Adrenal gland (tissue), 9 donors: ENCODE measurements at regions not wholly inside any gene's neighbourhood (a gene's known extent, or its start where the extent isn't known, plus 50 kb on each side); places are given as distances from the start of the nearest gene placed in this dataset.

Experiments used
- DNase-seq, 7 donors: peaks; one replicate each; pipeline ENCODE4 v3.0.0-alpha.2; 2019 to 2020
- H3K27ac ChIP-seq, 5 donors: fragments of 200-600 bp; sonication (generic) in 4 of 5; 1 replicate in 3 of 5; 2 replicates in 2 of 5; pipeline versions ENCODE4 v1.5.1 to v1.8.0; 2016 to 2020; ENCODE audit warnings: mild to moderate bottlenecking in 1 of 5
- H3K27me3 ChIP-seq: fragments of 200-600 bp; 2 replicates; pipeline ENCODE4 v1.8.0; 2021
- H3K36me3 ChIP-seq, 2 donors: fragments of 200-600 bp; replicated peaks in 1 of 2; 1 replicate in 1 of 2; 2 replicates in 1 of 2; pipeline versions ENCODE4 v1.5.1 to v1.8.0; 2018 to 2022
- H3K4me1 ChIP-seq, 2 donors: fragments of 200-600 bp; replicated peaks in 1 of 2; 1 replicate in 1 of 2; 2 replicates in 1 of 2; pipeline versions ENCODE4 v1.5.1 to v1.8.0; 2018 to 2021
- H3K4me3 ChIP-seq, 4 donors: fragments of 200-600 bp; sonication (generic) in 3 of 4; one replicate each; pipeline ENCODE4 v1.5.1; 2016 to 2018
- H3K9me3 ChIP-seq, 3 donors: fragments of 200-600 bp; sonication (generic) in 1 of 3; replicated peaks in 1 of 3; 1 replicate in 2 of 3; 2 replicates in 1 of 3; pipeline versions ENCODE4 v1.5.1 to v1.8.0; 2016 to 2021
- CTCF ChIP-seq, 6 experiments: fragments of 450-650 bp in 4 of 6; fragments of 200-600 bp in 2 of 6; sonication (generic) in 1 of 6; IDR thresholded peaks; 1 replicate in 5 of 6; 2 replicates in 1 of 6; pipeline versions ENCODE4 v1.5.1 to v1.8.0; 2016 to 2021; ENCODE audit warnings: antibody characterized with exemption in 6 of 6, mild to moderate bottlenecking in 2 of 6, moderate library complexity in 1 of 6
- POLR2A ChIP-seq, 2 donors: fragments of 450-650 bp; IDR thresholded peaks; one replicate each; pipeline ENCODE4 v1.6.1; 2017; ENCODE audit warnings: antibody characterized with exemption in 2 of 2, mild to moderate bottlenecking in 2 of 2, moderate library complexity in 1 of 2
- WGBS, 4 donors: extraction: QIAGEN DNeasy Blood & Tissue Kit in 2 of 4; methylation state at CpG; one replicate each; pipeline versions ENCODE4 v1.1.5 to v1.1.7; 2013 to 2017; 5-methylcytosine and 5-hydroxymethylcytosine counted together
- intact Hi-C, 2 donors: fragments of 100-400 bp; cut with DNase I; formaldehyde crosslinking; loops; one replicate each; pipeline versions ENCODE4 v1.14.1 to v1.15.0; 2022 to 2023
- donor health status: healthy with polysubstance abuse.
- donor health status: Bipolar disorder and iron deficiency.
- donor health status: DM: yes; HTN: yes; CAD: no.
- donor health status: DM: no; HTN: no; CAD: no.
- donor health status: DM: no; HTN: no; CAD: no.

- Histone ChIP-seq H3K4me1 (no peaks in the 10 kb centered on the region), H3K9me3 (no peaks in the 10 kb centered on the region), H3K27me3 (no peaks in the 10 kb centered on the region), H3K36me3 (no peaks in the 10 kb centered on the region), H3K27ac (no peak overlapping the region), H3K4me3 (no peak overlapping the region)
- intact Hi-C loops = no loop called here
- no peak for TF ChIP-seq CTCF (IDR thresholded peaks at IDR 0.05)
- no peak for TF ChIP-seq POLR2A (IDR thresholded peaks at IDR 0.05)
- no peak for DNase-seq
- 59 to 70% (median 66%) methylated on average over 2 of the region's 2 CpGs for WGBS, 4 donors
Measured at GRCh38 chr3:84100861-84101260, 857.9 kb upstream of the CADM2 start.

GRCh38 chr3:84108442-84108971, 850.3 kb upstream of the CADM2 start:
- Histone ChIP-seq H3K9me3 (no peaks in the 10 kb centered on the region), H3K27ac (no peak overlapping the region), H3K36me3 (no peaks in the 10 kb centered on the region), H3K4me3 (no peak overlapping the region), H3K4me1 (no peaks in the 10 kb centered on the region), H3K27me3 (no peaks in the 10 kb centered on the region)
- DNase-seq = no peak
- intact Hi-C loops = no loop called here
- TF ChIP-seq POLR2A (IDR thresholded peaks at IDR 0.05) (no peak), CTCF (IDR thresholded peaks at IDR 0.05) (no peak)
- 34 to 39% (median 34%) methylated on average over 4 of the region's 4 CpGs for WGBS, 4 donors

GRCh38 chr3:84109911-84110310, 848.9 kb upstream of the CADM2 start:
- no peak overlapping the region for H3K27ac ChIP-seq
- intact Hi-C loops = no loop called here
- no peaks in the 10 kb centered on the region for H3K36me3 ChIP-seq
- no peak for TF ChIP-seq CTCF (IDR thresholded peaks at IDR 0.05)
- TF ChIP-seq POLR2A (IDR thresholded peaks at IDR 0.05) = no peak
- no peaks in the 10 kb centered on the region for H3K9me3 ChIP-seq
- DNase-seq = no peak
- no peaks in the 10 kb centered on the region for H3K4me1 ChIP-seq
- no peaks in the 10 kb centered on the region for H3K27me3 ChIP-seq
- H3K4me3 ChIP-seq = no peak overlapping the region

GRCh38 chr3:84110787-84111186, 848.0 kb upstream of the CADM2 start:
- no peak for DNase-seq
- intact Hi-C loops = no loop called here
- Histone ChIP-seq H3K9me3 (no peaks in the 10 kb centered on the region), H3K27ac (no peak overlapping the region), H3K27me3 (no peaks in the 10 kb centered on the region), H3K4me1 (no peaks in the 10 kb centered on the region), H3K36me3 (no peaks in the 10 kb centered on the region), H3K4me3 (no peak overlapping the region)
- TF ChIP-seq POLR2A (IDR thresholded peaks at IDR 0.05) (no peak), CTCF (IDR thresholded peaks at IDR 0.05) (no peak)
